Cerebellar cortex (tissue), 1 donor: ENCODE measurements at regions not wholly inside any gene's neighbourhood (a gene's known extent, or its start where the extent isn't known, plus 50 kb on each side); places are given as distances from the start of the nearest gene placed in this dataset.
"Not testable (repeated sequence)": the region's sequence is repeated elsewhere in the genome, so short reads cannot be mapped to it uniquely, and the experiment has no call there.

Experiments used
- DNase-seq: peaks from one replicate; pipeline ENCODE4 v3.0.0-alpha.2; 2015; ENCODE audit warnings: low spot score

GRCh38 chr3:74921676-74922075 is 307.2 kb upstream of the CNTN3 start:
- no peak for DNase-seq

GRCh38 chr3:74920721-74921350 is 306.4 kb upstream of the CNTN3 start:
- no peak for DNase-seq

GRCh38 chr3:74916696-74917095 is 302.2 kb upstream of the CNTN3 start:
- DNase-seq = no peak

GRCh38 chr3:74906181-74906580 is 291.7 kb upstream of the CNTN3 start:
- DNase-seq = no peak

- no peak for DNase-seq
These were observed 291.0 kb upstream of the CNTN3 start for GRCh38 chr3:74905478-74905877.

- no peak for DNase-seq
These were observed 290.2 kb upstream of the CNTN3 start for GRCh38 chr3:74904646-74905045.

- DNase-seq = not testable (repeated sequence)
These were observed 285.5 kb upstream of the CNTN3 start for GRCh38 chr3:74899796-74900516.

GRCh38 chr3:74897006-74897405 is 282.5 kb upstream of the CNTN3 start:
- peak; percentile 9 for DNase-seq

- DNase-seq = no peak
These were observed 276.9 kb upstream of the CNTN3 start for GRCh38 chr3:74891312-74891711.

- DNase-seq = peak; percentile 14
These were observed 269.2 kb upstream of the CNTN3 start for GRCh38 chr3:74883690-74884089.

- DNase-seq = no peak
These were observed 268.8 kb upstream of the CNTN3 start for GRCh38 chr3:74883222-74883621.

GRCh38 chr3:74880237-74880636 is 265.8 kb upstream of the CNTN3 start:
- DNase-seq = no peak

GRCh38 chr3:74866357-74867030 is 252.0 kb upstream of the CNTN3 start:
- DNase-seq = no peak

- DNase-seq = no peak
These were observed 248.0 kb upstream of the CNTN3 start for GRCh38 chr3:74862476-74862875.

- no peak for DNase-seq
These were observed 246.8 kb upstream of the CNTN3 start for GRCh38 chr3:74861211-74861610.

GRCh38 chr3:74858086-74858485 is 243.6 kb upstream of the CNTN3 start:
- DNase-seq = no peak

GRCh38 chr3:74850381-74850780 is 235.9 kb upstream of the CNTN3 start:
- no peak for DNase-seq

GRCh38 chr3:74847093-74847492 is 232.6 kb upstream of the CNTN3 start:
- DNase-seq = no peak

GRCh38 chr3:74845081-74845480 is 230.6 kb upstream of the CNTN3 start:
- DNase-seq = no peak

- DNase-seq = no peak
These were observed 230.0 kb upstream of the CNTN3 start for GRCh38 chr3:74844428-74844827.

GRCh38 chr3:74842649-74843048 is 228.2 kb upstream of the CNTN3 start:
- no peak for DNase-seq

- DNase-seq = no peak
These were observed 227.7 kb upstream of the CNTN3 start for GRCh38 chr3:74842141-74842540.

GRCh38 chr3:74839566-74839965 is 225.1 kb upstream of the CNTN3 start:
- no peak for DNase-seq
